Vagina (tissue), 2 donors: ENCODE measurements at regions not wholly inside any gene's neighbourhood (a gene's known extent, or its start where the extent isn't known, plus 50 kb on each side); places are given as distances from the start of the nearest gene placed in this dataset.

Experiments
- CTCF ChIP-seq, 3 experiments: fragments of 450-650 bp in 2 of 3; fragments of 200-600 bp in 1 of 3; sonication (generic) in 1 of 3; IDR thresholded peaks; one replicate each; pipeline ENCODE4 v1.5.1; 2017 to 2019; ENCODE audit warnings: antibody characterized with exemption in 3 of 3, mild to moderate bottlenecking in 2 of 3, moderate library complexity in 2 of 3
- POLR2AphosphoS5 ChIP-seq, 2 donors: sonication (generic); formaldehyde crosslinking; IDR thresholded peaks; one replicate each; pipeline ENCODE4 v1.9.0; 2017; ENCODE audit warnings: antibody characterized with exemption in 2 of 2, mild to moderate bottlenecking in 2 of 2, low read depth in 1 of 2; ENCODE audit not compliant: insufficient read depth in 1 of 2

- TF ChIP-seq POLR2AphosphoS5 (IDR thresholded peaks at IDR 0.05; ENCODE audit: insufficient read depth in 1 of 2, low read depth in 1 of 2) (no peak), CTCF (IDR thresholded peaks at IDR 0.05) (no peak)
Measured at GRCh38 chr2:56589194-56589593, 405.4 kb downstream of the CCDC85A start.
